ENCODE measurements at regions not wholly inside any gene's neighbourhood (a gene's known extent, or its start where the extent isn't known, plus 50 kb on each side); places are given as distances from the start of the nearest gene placed in this dataset.

- H3K4me3 ChIP-seq: no peak overlapping the region
- H3K9me3 Mint-ChIP-seq: no peaks in the 10 kb centered on the region
- ATAC-seq (no peak), DNase-seq (ENCODE audit: low spot score) (no peak)
- no peak overlapping the region for H3K27ac ChIP-seq (ENCODE audit: low read depth)
- no peaks in the 10 kb centered on the region for H4K20me1 ChIP-seq (replicated peaks; ENCODE audit: insufficient read depth)
- TF ChIP-seq ETS1 (IDR thresholded peaks at IDR 0.05) (no peak), CREB1 (CRISPR knock-in tag; IDR thresholded peaks at IDR 0.05; ENCODE audit: low read depth) (no peak), JUNB (IDR thresholded peaks at IDR 0.05; ENCODE audit: unreplicated experiment) (no peak), EZH2phosphoT487 (IDR thresholded peaks at IDR 0.05; ENCODE audit: unreplicated experiment) (no peak), EZH2 (IDR thresholded peaks at IDR 0.05; ENCODE audit: low read depth, unreplicated experiment) (no peak), ZNF114 (CRISPR knock-in tag; IDR thresholded peaks at IDR 0.05) (no peak), ZNF331 (CRISPR knock-in tag; IDR thresholded peaks at IDR 0.05; ENCODE audit: low read depth) (no peak), REST (IDR thresholded peaks at IDR 0.05; ENCODE audit: unreplicated experiment) (no peak), NANOG (IDR thresholded peaks at IDR 0.05; ENCODE audit: borderline replicate concordance) (no peak)
- H3K27ac Mint-ChIP-seq: no peak overlapping the region
- H3K79me2 ChIP-seq (replicated peaks; ENCODE audit: insufficient read depth): no peaks in the 10 kb centered on the region
- no peak overlapping the region for H3K4me3 Mint-ChIP-seq
- peaks cover 12% of the 10 kb centered on the region for H3K4me1 Mint-ChIP-seq
- H3K9me2 ChIP-seq (ENCODE audit: insufficient read depth): peaks cover 2% of the 10 kb centered on the region; the same call in 1 of the 2 replicates
- no peaks in the 10 kb centered on the region for H3K27me3 ChIP-seq (ENCODE audit: insufficient read depth)
- H3K27me3 Mint-ChIP-seq (ENCODE audit: insufficient read depth, low read depth, poor library complexity): no peaks in the 10 kb centered on the region
- no peaks in the 10 kb centered on the region for H3K36me3 ChIP-seq (ENCODE audit: insufficient read depth)
- H3K36me3 Mint-ChIP-seq (ENCODE audit: low read depth): no peaks in the 10 kb centered on the region
- H3K4me1 ChIP-seq (ENCODE audit: insufficient read depth): no peaks in the 10 kb centered on the region
- no peaks in the 10 kb centered on the region for H3F3A ChIP-seq (replicated peaks; ENCODE audit: low read depth)
- no peak overlapping the region for H2AFZ ChIP-seq
- H3K4me2 ChIP-seq: no peak overlapping the region
These were observed 637.8 kb upstream of the EEF2KMT start for GRCh38 chr16:5735444-5735843.

GRCh38 chr16:5730783-5731182 lies 633.2 kb upstream of the EEF2KMT start:
- ATAC-seq (no peak), DNase-seq (ENCODE audit: low spot score) (no peak)
- H3K4me1 Mint-ChIP-seq: peaks cover 3% of the 10 kb centered on the region; the same call in 1 of the 3 replicates
- Histone ChIP-seq H2AFZ (no peak overlapping the region), H3K4me2 (no peak overlapping the region), H3K36me3 (ENCODE audit: insufficient read depth) (no peaks in the 10 kb centered on the region), H3K4me1 (ENCODE audit: insufficient read depth) (no peaks in the 10 kb centered on the region), H3K27ac (ENCODE audit: low read depth) (no peak overlapping the region), H4K20me1 (replicated peaks; ENCODE audit: insufficient read depth) (no peaks in the 10 kb centered on the region), H3K9me2 (ENCODE audit: insufficient read depth) (peaks cover 2% of the 10 kb centered on the region; the same call in 1 of the 2 replicates), H3K79me2 (replicated peaks; ENCODE audit: insufficient read depth) (no peaks in the 10 kb centered on the region), H3F3A (replicated peaks; ENCODE audit: low read depth) (no peaks in the 10 kb centered on the region), H3K27me3 (ENCODE audit: insufficient read depth) (no peaks in the 10 kb centered on the region), H3K4me3 (no peak overlapping the region)
- no peaks in the 10 kb centered on the region for H3K36me3 Mint-ChIP-seq (ENCODE audit: low read depth)
- H3K9me3 Mint-ChIP-seq: no peaks in the 10 kb centered on the region
- no peak overlapping the region for H3K4me3 Mint-ChIP-seq
- no peak overlapping the region for H3K27ac Mint-ChIP-seq
- H3K27me3 Mint-ChIP-seq (ENCODE audit: insufficient read depth, low read depth, poor library complexity): peaks cover 1% of the 10 kb centered on the region
- TF ChIP-seq ETS1 (IDR thresholded peaks at IDR 0.05) (no peak), EZH2 (IDR thresholded peaks at IDR 0.05; ENCODE audit: low read depth, unreplicated experiment) (no peak), ZNF114 (CRISPR knock-in tag; IDR thresholded peaks at IDR 0.05) (no peak), CTCF (conservative IDR thresholded peaks at IDR 0.05; ENCODE audit: low read depth in 2 of 2) (no peak), STAT1 (IDR thresholded peaks at IDR 0.05; ENCODE audit: unreplicated experiment) (no peak), ZNF331 (CRISPR knock-in tag; IDR thresholded peaks at IDR 0.05; ENCODE audit: low read depth) (no peak), CREB1 (CRISPR knock-in tag; IDR thresholded peaks at IDR 0.05; ENCODE audit: low read depth) (no peak), NANOG (IDR thresholded peaks at IDR 0.05; ENCODE audit: borderline replicate concordance) (no peak), POLR2AphosphoS5 (IDR thresholded peaks at IDR 0.05; ENCODE audit: low read depth) (no peak), EZH2phosphoT487 (IDR thresholded peaks at IDR 0.05; ENCODE audit: unreplicated experiment) (no peak), REST (IDR thresholded peaks at IDR 0.05; ENCODE audit: unreplicated experiment) (no peak), JUNB (IDR thresholded peaks at IDR 0.05; ENCODE audit: unreplicated experiment) (no peak)
